Psoas muscle (tissue), 7 donors: ENCODE measurements at regions not wholly inside any gene's neighbourhood (a gene's known extent, or its start where the extent isn't known, plus 50 kb on each side); places are given as distances from the start of the nearest gene placed in this dataset.
A peak's percentile ranks its signal among the peaks of the same experiment; 100 is the strongest.
"Not testable (repeated sequence)": the region's sequence is repeated elsewhere in the genome, so short reads cannot be mapped to it uniquely, and the experiment has no call there.

Source experiments
- ATAC-seq, 4 donors: fragments of 200-7000 bp; cut with Tn5 transposase; one replicate each; pipeline ENCODE4 v1.9.1; 2020; ENCODE audit warnings: moderate library complexity in 3 of 4, mild to moderate bottlenecking in 2 of 4
- DNase-seq, 2 donors: peaks; one replicate each; pipeline ENCODE4 v3.0.0-alpha.2; 2020
- H3K27ac ChIP-seq: fragments of 200-600 bp; one replicate; pipeline ENCODE4 v1.8.0; 2022
- H3K27me3 ChIP-seq, 3 donors: fragments of 200-600 bp in 1 of 3; one replicate each; pipeline versions ENCODE4 v1.6.1 to v1.8.0; 2013 to 2022; ENCODE audit warnings: low read length in 2 of 3, mild to moderate bottlenecking in 2 of 3, moderate library complexity in 1 of 3; ENCODE audit not compliant: insufficient read depth in 3 of 3
- H3K36me3 ChIP-seq, 2 donors: fragments of 200-600 bp in 1 of 2; one replicate each; pipeline versions ENCODE4 v1.6.1 to v1.8.0; 2013 to 2022; ENCODE audit warnings: low read depth in 1 of 2, mild to moderate bottlenecking in 1 of 2, moderate library complexity in 1 of 2; ENCODE audit not compliant: insufficient read depth in 1 of 2
- H3K4me1 ChIP-seq: fragments of 200-600 bp; one replicate; pipeline ENCODE4 v1.8.0; 2022
- H3K4me3 ChIP-seq: fragments of 200-600 bp; one replicate; pipeline ENCODE4 v1.8.0; 2022; ENCODE audit warnings: mild to moderate bottlenecking
- H3K9me3 ChIP-seq: fragments of 200-600 bp; one replicate; pipeline ENCODE4 v1.8.0; 2022
- CTCF ChIP-seq: fragments of 200-600 bp; IDR thresholded peaks from one replicate; pipeline ENCODE4 v1.8.0; 2022; ENCODE audit warnings: antibody characterized with exemption
- WGBS, 3 donors: extraction: QIAGEN DNeasy Blood & Tissue Kit; methylation state at CpG; one replicate each; pipeline versions ENCODE4 v1.1.6 to v1.1.7; 2013; 5-methylcytosine and 5-hydroxymethylcytosine counted together
- intact Hi-C, 2 donors: fragments of 100-400 bp; cut with DNase I; formaldehyde crosslinking; loops; one replicate each; pipeline versions ENCODE4 v1.11.0 to v1.14.2; 2022
- donor health status: healthy with polysubstance abuse.
- donor health status: DM: no; HTN: no; CAD: no; lungs with moderate emphysema.
- donor health status: Bipolar disorder and iron deficiency.
- donor health status: healthy.
- donor health status: DM: yes; HTN: yes; CAD: no.
- donor health status: DM: no; HTN: no; CAD: no.
- donor health status: DM: yes; HTN: yes; CAD: no.

- H3K27ac ChIP-seq, result no peak overlapping the region
- no peak for ATAC-seq
- 84 to 92% (median 85%) methylated on average over 3 of the region's 3 CpGs for WGBS, 3 donors
- H3K9me3 ChIP-seq, result no peaks in the 10 kb centered on the region
- no peaks in the 10 kb centered on the region for H3K36me3 ChIP-seq
- H3K4me3 ChIP-seq, result no peak overlapping the region
- intact Hi-C loops, result no loop called here
- DNase-seq, result no peak
- no peak for TF ChIP-seq CTCF
- H3K4me1 ChIP-seq, result no peaks in the 10 kb centered on the region
- H3K27me3 ChIP-seq, result no peaks in the 10 kb centered on the region
Measured at GRCh38 chr10:64426745-64427144, 905.5 kb downstream of the REEP3 start.

- TF ChIP-seq CTCF, result no peak
- no peak for DNase-seq
- no peaks in the 10 kb centered on the region for H3K27me3 ChIP-seq
- H3K4me1 ChIP-seq, result no peaks in the 10 kb centered on the region
- intact Hi-C loops, result no loop called here
- WGBS, 3 donors, result 29 to 38% (median 32%) methylated on average over 2 of the region's 2 CpGs
- H3K9me3 ChIP-seq, result peaks cover 4% of the 10 kb centered on the region
- no peaks in the 10 kb centered on the region for H3K36me3 ChIP-seq
- H3K27ac ChIP-seq, result no peak overlapping the region
- ATAC-seq, result no peak
- no peak overlapping the region for H3K4me3 ChIP-seq
Measured at GRCh38 chr10:64430690-64431323, 909.6 kb downstream of the REEP3 start.

GRCh38 chr10:64441872-64442271, 920.7 kb downstream of the REEP3 start:
- WGBS, 3 donors, result 93 to 95% (median 95%) methylated on average over 14 of the region's 14 CpGs
- H3K36me3 ChIP-seq, H3K27ac ChIP-seq, intact Hi-C loops, ATAC-seq, H3K9me3 ChIP-seq, H3K4me3 ChIP-seq, H3K4me1 ChIP-seq, H3K27me3 ChIP-seq: not testable (repeated sequence)
- peak in 1 of 2 donors; percentile 19 for DNase-seq

GRCh38 chr10:64444163-64444562, 923.0 kb downstream of the REEP3 start:
- no peaks in the 10 kb centered on the region for H3K36me3 ChIP-seq
- H3K4me3 ChIP-seq, result no peak overlapping the region
- no peaks in the 10 kb centered on the region for H3K27me3 ChIP-seq
- no peak for TF ChIP-seq CTCF
- DNase-seq (no peak), ATAC-seq (no peak)
- no peaks in the 10 kb centered on the region for H3K4me1 ChIP-seq
- intact Hi-C loops, result no loop called here
- H3K9me3 ChIP-seq, result no peaks in the 10 kb centered on the region
- no peak overlapping the region for H3K27ac ChIP-seq

- Histone ChIP-seq H3K9me3 (no peaks in the 10 kb centered on the region), H3K4me1 (no peaks in the 10 kb centered on the region), H3K27me3 (no peaks in the 10 kb centered on the region), H3K27ac (no peak overlapping the region), H3K36me3 (no peaks in the 10 kb centered on the region), H3K4me3 (no peak overlapping the region)
- no peak for DNase-seq
- no peak for TF ChIP-seq CTCF
- intact Hi-C loops, result no loop called here
- WGBS, 3 donors, result 91 to 95% (median 93%) methylated on average over 2 of the region's 2 CpGs
- no peak for ATAC-seq
Measured at GRCh38 chr10:64444564-64444963, 923.4 kb downstream of the REEP3 start.
